Memory B cell (primary cell): ENCODE measurements at regions not wholly inside any gene's neighbourhood (a gene's known extent, or its start where the extent isn't known, plus 50 kb on each side); places are given as distances from the start of the nearest gene placed in this dataset.
"Not testable (repeated sequence)": the region's sequence is repeated elsewhere in the genome, so short reads cannot be mapped to it uniquely, and the experiment has no call there.

Experiments used
- ATAC-seq: fragments of 150-1000 bp; cut with Tn5 transposase; 2 replicates; pipeline ENCODE4 v1.10.0; 2021; ENCODE audit warnings: low read depth, mild to moderate bottlenecking, moderate library complexity
- DNase-seq, 2 donors: peaks; one replicate each; pipeline ENCODE4 v3.0.0; 2022; ENCODE audit warnings: low spot score in 2 of 2
- H3K27ac Mint-ChIP-seq: one replicate; pipeline ENCODE4 v1.8.0; 2022; ENCODE audit warnings: mild to moderate bottlenecking, moderate library complexity, mixed read lengths
- H3K27me3 Mint-ChIP-seq: one replicate; pipeline ENCODE4 v1.8.0; 2022; ENCODE audit warnings: mixed read lengths
- H3K36me3 Mint-ChIP-seq: one replicate; pipeline ENCODE4 v1.8.0; 2022; ENCODE audit warnings: mild to moderate bottlenecking, mixed read lengths
- H3K4me1 Mint-ChIP-seq: one replicate; pipeline ENCODE4 v1.8.0; 2022; ENCODE audit warnings: mixed read lengths
- H3K4me3 Mint-ChIP-seq: one replicate; pipeline ENCODE4 v1.8.0; 2022; ENCODE audit warnings: mild to moderate bottlenecking, moderate library complexity, mixed read lengths
- H3K9me3 Mint-ChIP-seq: one replicate; pipeline ENCODE4 v1.8.0; 2022; ENCODE audit warnings: mixed read lengths

- Mint-ChIP-seq H3K4me1 (no peaks in the 10 kb centered on the region), H3K27me3 (peaks cover 19% of the 10 kb centered on the region), H3K4me3 (no peak overlapping the region), H3K27ac (no peak overlapping the region), H3K9me3 (no peaks in the 10 kb centered on the region), H3K36me3 (no peaks in the 10 kb centered on the region)
- no peak for DNase-seq
- no peak for ATAC-seq
Measured at GRCh38 chr17:21602176-21602575, 90.1 kb upstream of the KCNJ18 start.

GRCh38 chr17:21603292-21603691, 89.0 kb upstream of the KCNJ18 start:
- DNase-seq, H3K36me3 Mint-ChIP-seq, H3K4me1 Mint-ChIP-seq, H3K9me3 Mint-ChIP-seq, H3K4me3 Mint-ChIP-seq, H3K27ac Mint-ChIP-seq, ATAC-seq: not testable (repeated sequence)
- H3K27me3 Mint-ChIP-seq = peaks cover 19% of the 10 kb centered on the region

GRCh38 chr17:21611443-21611842, 80.9 kb upstream of the KCNJ18 start:
- H3K27me3 Mint-ChIP-seq, ATAC-seq, H3K4me1 Mint-ChIP-seq, H3K36me3 Mint-ChIP-seq, DNase-seq, H3K4me3 Mint-ChIP-seq, H3K9me3 Mint-ChIP-seq, H3K27ac Mint-ChIP-seq: not testable (repeated sequence)

GRCh38 chr17:21612123-21613070, 79.9 kb upstream of the KCNJ18 start:
- DNase-seq, H3K4me1 Mint-ChIP-seq, H3K27ac Mint-ChIP-seq, ATAC-seq, H3K4me3 Mint-ChIP-seq, H3K36me3 Mint-ChIP-seq, H3K9me3 Mint-ChIP-seq, H3K27me3 Mint-ChIP-seq: not testable (repeated sequence)

- H3K36me3 Mint-ChIP-seq = no peaks in the 10 kb centered on the region
- peaks cover 6% of the 10 kb centered on the region for H3K27me3 Mint-ChIP-seq
- H3K9me3 Mint-ChIP-seq = peaks cover 7% of the 10 kb centered on the region
- no peak overlapping the region for H3K27ac Mint-ChIP-seq
- H3K4me1 Mint-ChIP-seq = peaks cover 4% of the 10 kb centered on the region
- no peak for DNase-seq
- H3K4me3 Mint-ChIP-seq = no peak overlapping the region
- ATAC-seq = no peak
Measured at GRCh38 chr17:21613071-21613429, 79.3 kb upstream of the KCNJ18 start.

- not testable (repeated sequence) for H3K27me3 Mint-ChIP-seq, ATAC-seq, H3K36me3 Mint-ChIP-seq, H3K4me3 Mint-ChIP-seq, H3K4me1 Mint-ChIP-seq, H3K9me3 Mint-ChIP-seq, H3K27ac Mint-ChIP-seq, DNase-seq
Measured at GRCh38 chr17:21626987-21627386, 65.3 kb upstream of the KCNJ18 start.
